ENCODE measurements at regions not wholly inside any gene's neighbourhood (a gene's known extent, or its start where the extent isn't known, plus 50 kb on each side); places are given as distances from the start of the nearest gene placed in this dataset.

DNA sequence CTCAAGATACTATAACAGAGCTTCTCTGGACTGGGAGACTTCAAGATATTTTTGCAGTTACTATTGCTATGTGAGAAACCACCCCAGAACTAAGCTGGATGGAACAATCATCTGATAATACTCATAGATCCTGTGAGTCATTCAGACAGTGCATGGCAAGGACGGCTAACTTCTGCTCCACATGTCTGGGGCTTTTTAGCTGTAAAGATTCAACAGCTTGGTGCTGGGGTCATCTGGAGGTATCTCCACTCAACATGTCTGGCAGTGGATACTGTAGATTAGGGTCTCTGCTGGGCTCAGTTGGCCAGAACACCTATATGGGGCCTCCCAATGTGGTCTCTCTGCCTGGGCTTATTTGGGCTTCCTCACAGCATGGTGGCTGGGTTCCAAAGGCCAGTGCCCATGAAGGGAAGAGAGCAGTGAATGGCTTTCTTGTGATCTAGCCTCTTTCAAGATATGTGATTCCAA lies 117.3 kb upstream of the SLC7A14 start:
- no peaks in the 10 kb centered on the region for H3K36me3 ChIP-seq (ENCODE audit: control insufficient read depth in 4 of 4, insufficient read depth in 4 of 4, low read length in 4 of 4)
- H3K9ac ChIP-seq (ENCODE audit: insufficient read depth in 1 of 2, low read length in 2 of 2): no peak overlapping the region
- no peaks in the 10 kb centered on the region for H3K9me3 ChIP-seq (ENCODE audit: control insufficient read depth in 4 of 4, insufficient read depth in 3 of 4, low read length in 3 of 4)
- DNase-seq: no peak
- H3K27ac ChIP-seq (ENCODE audit: low read depth in 1 of 2, low read length in 1 of 2): no peak overlapping the region
- ATAC-seq (ENCODE audit: insufficient read depth, low FRiP score): no peak
- no peaks in the 10 kb centered on the region for H3K27me3 ChIP-seq (ENCODE audit: control insufficient read depth in 3 of 3, insufficient read depth in 3 of 3, low read length in 2 of 3)
- 89 to 100% methylated on average over 1 of the region's 1 CpG for WGBS, 2 donors
- TF ChIP-seq, protein P1, sequence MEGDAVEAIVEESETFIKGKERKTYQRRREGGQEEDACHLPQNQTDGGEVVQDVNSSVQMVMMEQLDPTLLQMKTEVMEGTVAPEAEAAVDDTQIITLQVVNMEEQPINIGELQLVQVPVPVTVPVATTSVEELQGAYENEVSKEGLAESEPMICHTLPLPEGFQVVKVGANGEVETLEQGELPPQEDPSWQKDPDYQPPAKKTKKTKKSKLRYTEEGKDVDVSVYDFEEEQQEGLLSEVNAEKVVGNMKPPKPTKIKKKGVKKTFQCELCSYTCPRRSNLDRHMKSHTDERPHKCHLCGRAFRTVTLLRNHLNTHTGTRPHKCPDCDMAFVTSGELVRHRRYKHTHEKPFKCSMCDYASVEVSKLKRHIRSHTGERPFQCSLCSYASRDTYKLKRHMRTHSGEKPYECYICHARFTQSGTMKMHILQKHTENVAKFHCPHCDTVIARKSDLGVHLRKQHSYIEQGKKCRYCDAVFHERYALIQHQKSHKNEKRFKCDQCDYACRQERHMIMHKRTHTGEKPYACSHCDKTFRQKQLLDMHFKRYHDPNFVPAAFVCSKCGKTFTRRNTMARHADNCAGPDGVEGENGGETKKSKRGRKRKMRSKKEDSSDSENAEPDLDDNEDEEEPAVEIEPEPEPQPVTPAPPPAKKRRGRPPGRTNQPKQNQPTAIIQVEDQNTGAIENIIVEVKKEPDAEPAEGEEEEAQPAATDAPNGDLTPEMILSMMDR (IDR thresholded peaks at IDR 0.05; ENCODE audit: control extremely low read depth, extremely low read depth): no peak
- H3K4me3 ChIP-seq: no peak overlapping the region
- H3K4me1 ChIP-seq (ENCODE audit: control insufficient read depth in 5 of 5, insufficient read depth in 5 of 5, low read length in 5 of 5): peaks cover 0 to 3% (median 0%) of the 10 kb centered on the region in 5 donors

DNA sequence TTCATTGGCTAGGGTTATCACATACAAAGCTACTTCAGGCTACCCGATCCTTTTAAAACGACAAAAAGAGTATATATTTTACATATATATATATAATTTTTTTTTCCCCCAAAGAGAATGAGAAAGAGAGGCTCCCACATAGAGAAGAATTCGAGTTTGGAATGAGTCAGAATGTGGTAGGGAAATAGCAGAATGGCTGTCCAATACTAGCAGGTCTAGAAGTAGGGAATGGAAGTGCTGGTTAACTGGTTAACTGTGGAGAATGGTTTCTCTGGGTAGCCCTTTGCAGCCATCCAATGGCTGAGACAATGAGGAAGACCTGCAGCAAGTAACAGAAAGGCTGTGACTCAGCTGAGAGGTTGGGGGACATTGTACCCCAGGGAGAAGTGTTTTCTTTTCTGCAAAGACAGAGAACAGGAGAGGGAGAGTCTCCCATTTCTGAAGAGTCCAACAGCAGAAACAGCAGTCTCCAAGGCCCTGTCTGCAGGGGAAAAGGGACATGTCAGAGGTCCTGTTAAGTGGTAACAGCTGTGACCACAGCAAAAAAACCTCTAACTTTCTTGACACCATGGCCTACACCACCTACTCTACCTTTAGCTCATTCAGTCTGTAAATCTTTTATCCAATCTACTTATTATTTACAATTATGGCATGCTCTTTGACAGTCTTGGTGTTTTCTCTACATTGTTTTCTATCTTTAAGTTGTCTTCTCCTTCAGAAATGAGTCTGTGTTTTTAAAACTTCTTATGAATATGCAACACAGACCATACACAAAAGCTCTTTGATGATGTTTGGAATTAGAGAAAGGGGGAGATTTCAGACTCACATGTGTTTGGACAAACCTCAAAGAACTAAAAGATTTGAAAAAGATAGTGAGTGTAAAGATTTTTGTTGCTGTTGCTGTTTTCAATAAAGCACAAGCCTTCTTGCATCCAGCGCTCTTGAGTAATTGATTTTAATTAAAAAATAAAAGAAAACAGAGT lies 116.1 kb upstream of the SLC7A14 start:
- TF ChIP-seq, protein P1 (IDR thresholded peaks at IDR 0.05; ENCODE audit: control extremely low read depth, extremely low read depth): no peak
- no peak overlapping the region for H3K27ac ChIP-seq (ENCODE audit: low read depth in 1 of 2, low read length in 1 of 2)
- peaks cover 0 to 11% (median 0%) of the 10 kb centered on the region in 5 donors for H3K4me1 ChIP-seq (ENCODE audit: control insufficient read depth in 5 of 5, insufficient read depth in 5 of 5, low read length in 5 of 5)
- H3K9ac ChIP-seq (ENCODE audit: insufficient read depth in 1 of 2, low read length in 2 of 2): no peak overlapping the region
- no peak overlapping the region for H3K4me3 ChIP-seq
- no peaks in the 10 kb centered on the region for H3K9me3 ChIP-seq (ENCODE audit: control insufficient read depth in 4 of 4, insufficient read depth in 3 of 4, low read length in 3 of 4)
- WGBS, 2 donors: 79 to 83% methylated on average over 4 of the region's 4 CpGs
- no peak for ATAC-seq (ENCODE audit: insufficient read depth, low FRiP score)
- H3K36me3 ChIP-seq (ENCODE audit: control insufficient read depth in 4 of 4, insufficient read depth in 4 of 4, low read length in 4 of 4): no peaks in the 10 kb centered on the region
- H3K27me3 ChIP-seq (ENCODE audit: control insufficient read depth in 3 of 3, insufficient read depth in 3 of 3, low read length in 2 of 3): no peaks in the 10 kb centered on the region
- DNase-seq: no peak

DNA sequence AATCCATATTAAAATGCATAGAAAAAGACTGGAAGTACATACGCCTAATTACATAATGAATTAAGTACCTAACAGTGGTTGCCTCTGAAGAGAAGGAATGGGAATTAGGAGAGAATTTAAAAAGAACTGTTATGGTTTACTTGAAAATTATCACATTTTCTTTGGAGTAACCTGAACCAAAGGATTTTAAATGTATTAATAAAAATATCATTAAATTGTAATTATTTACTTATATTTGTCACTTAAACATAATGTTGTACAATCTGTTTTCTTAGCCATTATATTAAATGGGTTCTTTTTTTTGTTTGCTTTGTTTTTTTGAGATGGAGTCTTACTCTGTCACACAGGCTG lies 114.2 kb upstream of the SLC7A14 start:
- no peak for ATAC-seq (ENCODE audit: insufficient read depth, low FRiP score)
- Histone ChIP-seq H3K27ac (ENCODE audit: low read depth in 1 of 2, low read length in 1 of 2) (no peak overlapping the region), H3K9ac (ENCODE audit: insufficient read depth in 1 of 2, low read length in 2 of 2) (no peak overlapping the region), H3K27me3 (ENCODE audit: control insufficient read depth in 3 of 3, insufficient read depth in 3 of 3, low read length in 2 of 3) (no peaks in the 10 kb centered on the region), H3K36me3 (ENCODE audit: control insufficient read depth in 4 of 4, insufficient read depth in 4 of 4, low read length in 4 of 4) (no peaks in the 10 kb centered on the region), H3K9me3 (ENCODE audit: control insufficient read depth in 4 of 4, insufficient read depth in 3 of 4, low read length in 3 of 4) (no peaks in the 10 kb centered on the region), H3K4me1 (ENCODE audit: control insufficient read depth in 5 of 5, insufficient read depth in 5 of 5, low read length in 5 of 5) (peaks cover 0 to 27% (median 0%) of the 10 kb centered on the region in 5 donors), H3K4me3 (no peak overlapping the region)
- DNase-seq: no peak
- 58 to 98% methylated on average over 1 of the region's 1 CpG for WGBS, 2 donors
- TF ChIP-seq, protein P1 (IDR thresholded peaks at IDR 0.05; ENCODE audit: control extremely low read depth, extremely low read depth): no peak
